ENCODE measurements at regions not wholly inside any gene's neighbourhood (a gene's known extent, or its start where the extent isn't known, plus 50 kb on each side); places are given as distances from the start of the nearest gene placed in this dataset.

- Histone ChIP-seq H2AFZ (ENCODE audit: insufficient read depth, low read depth, low read length, poor library complexity, severe bottlenecking) (no peak overlapping the region), H3K9me3 (replicated peaks in 1 of 2; ENCODE audit: control insufficient read depth in 1 of 2, insufficient read depth in 1 of 2, low read length in 2 of 2) (no peaks in the 10 kb centered on the region), H4K20me1 (ENCODE audit: insufficient read depth, low read length) (no peaks in the 10 kb centered on the region), H3K4me3 (replicated peaks in 1 of 3; ENCODE audit: low read depth in 2 of 3, low read length in 3 of 3) (no peak overlapping the region), H3K9ac (ENCODE audit: insufficient read depth, low read length, poor library complexity, severe bottlenecking) (no peak overlapping the region), H3K27ac (ENCODE audit: low read depth in 1 of 2, low read length in 2 of 2) (no peak overlapping the region), H3K27me3 (ENCODE audit: control insufficient read depth in 2 of 2, insufficient read depth in 2 of 2, low read length in 2 of 2) (no peaks in the 10 kb centered on the region), H3K36me3 (replicated peaks in 1 of 2; ENCODE audit: control insufficient read depth in 1 of 2, insufficient read depth in 2 of 2, low read length in 2 of 2) (no peaks in the 10 kb centered on the region), H3K4me2 (replicated peaks; ENCODE audit: extremely low read depth, low read length, poor library complexity, severe bottlenecking) (no peak overlapping the region), H3K79me2 (ENCODE audit: insufficient read depth, low read length) (no peaks in the 10 kb centered on the region), H3K4me1 (ENCODE audit: control insufficient read depth in 1 of 2, insufficient read depth in 2 of 2, low read length in 2 of 2) (no peaks in the 10 kb centered on the region)
- Mint-ChIP-seq H3K27me3 (ENCODE audit: low read depth in 3 of 3) (peaks cover 0 to 3% (median 1%) of the 10 kb centered on the region in 3 donors), H3K4me3 (no peak overlapping the region), H3K27ac (no peak overlapping the region), H3K36me3 (no peaks in the 10 kb centered on the region), H3K9me3 (no peaks in the 10 kb centered on the region), H3K4me1 (no peaks in the 10 kb centered on the region)
- no peak for DNase-seq
- TF ChIP-seq, protein P1, sequence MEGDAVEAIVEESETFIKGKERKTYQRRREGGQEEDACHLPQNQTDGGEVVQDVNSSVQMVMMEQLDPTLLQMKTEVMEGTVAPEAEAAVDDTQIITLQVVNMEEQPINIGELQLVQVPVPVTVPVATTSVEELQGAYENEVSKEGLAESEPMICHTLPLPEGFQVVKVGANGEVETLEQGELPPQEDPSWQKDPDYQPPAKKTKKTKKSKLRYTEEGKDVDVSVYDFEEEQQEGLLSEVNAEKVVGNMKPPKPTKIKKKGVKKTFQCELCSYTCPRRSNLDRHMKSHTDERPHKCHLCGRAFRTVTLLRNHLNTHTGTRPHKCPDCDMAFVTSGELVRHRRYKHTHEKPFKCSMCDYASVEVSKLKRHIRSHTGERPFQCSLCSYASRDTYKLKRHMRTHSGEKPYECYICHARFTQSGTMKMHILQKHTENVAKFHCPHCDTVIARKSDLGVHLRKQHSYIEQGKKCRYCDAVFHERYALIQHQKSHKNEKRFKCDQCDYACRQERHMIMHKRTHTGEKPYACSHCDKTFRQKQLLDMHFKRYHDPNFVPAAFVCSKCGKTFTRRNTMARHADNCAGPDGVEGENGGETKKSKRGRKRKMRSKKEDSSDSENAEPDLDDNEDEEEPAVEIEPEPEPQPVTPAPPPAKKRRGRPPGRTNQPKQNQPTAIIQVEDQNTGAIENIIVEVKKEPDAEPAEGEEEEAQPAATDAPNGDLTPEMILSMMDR (IDR thresholded peaks at IDR 0.05), result no peak
- 88% methylated on average over 1 of the region's 2 CpGs for WGBS (ENCODE audit: insufficient coverage)
- intact Hi-C loops (cut with micrococcal nuclease), result no loop called here
Observed at GRCh38 chr9:74379718-74380117, 117.4 kb upstream of the RORB start.

DNA sequence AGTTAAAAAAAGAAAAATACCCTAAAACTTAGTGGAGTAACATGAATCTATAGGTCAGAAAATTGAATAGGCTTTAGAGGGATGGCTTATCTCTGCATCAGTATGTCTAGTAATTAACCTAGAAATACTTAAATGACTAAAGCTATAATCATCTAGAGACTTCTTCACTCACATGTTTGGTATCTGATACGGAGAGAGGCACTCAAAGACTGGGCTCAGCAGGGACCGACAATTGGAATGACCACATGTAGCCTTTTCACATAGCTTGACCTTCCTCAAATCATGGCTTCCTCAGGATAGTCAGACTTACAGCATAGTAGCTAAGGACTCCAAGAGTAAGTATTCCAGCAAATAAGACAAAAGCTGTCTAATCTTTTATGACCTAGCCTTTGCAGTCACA lies 105.3 kb upstream of the RORB start:
- H3K4me1 Mint-ChIP-seq, result no peaks in the 10 kb centered on the region
- Histone ChIP-seq H2AFZ (ENCODE audit: insufficient read depth, low read depth, low read length, poor library complexity, severe bottlenecking) (no peak overlapping the region), H3K27me3 (ENCODE audit: control insufficient read depth in 2 of 2, insufficient read depth in 2 of 2, low read length in 2 of 2) (no peaks in the 10 kb centered on the region), H3K36me3 (replicated peaks in 1 of 2; ENCODE audit: control insufficient read depth in 1 of 2, insufficient read depth in 2 of 2, low read length in 2 of 2) (no peaks in the 10 kb centered on the region), H3K4me1 (ENCODE audit: control insufficient read depth in 1 of 2, insufficient read depth in 2 of 2, low read length in 2 of 2) (no peaks in the 10 kb centered on the region), H3K9me3 (replicated peaks in 1 of 2; ENCODE audit: control insufficient read depth in 1 of 2, insufficient read depth in 1 of 2, low read length in 2 of 2) (no peaks in the 10 kb centered on the region), H3K27ac (ENCODE audit: low read depth in 1 of 2, low read length in 2 of 2) (no peak overlapping the region), H3K4me3 (replicated peaks in 1 of 3; ENCODE audit: low read depth in 2 of 3, low read length in 3 of 3) (no peak overlapping the region), H3K4me2 (replicated peaks; ENCODE audit: extremely low read depth, low read length, poor library complexity, severe bottlenecking) (no peak overlapping the region), H4K20me1 (ENCODE audit: insufficient read depth, low read length) (no peaks in the 10 kb centered on the region), H3K9ac (ENCODE audit: insufficient read depth, low read length, poor library complexity, severe bottlenecking) (no peak overlapping the region), H3K79me2 (ENCODE audit: insufficient read depth, low read length) (no peaks in the 10 kb centered on the region)
- TF ChIP-seq, protein P1 (IDR thresholded peaks at IDR 0.05), result no peak
- no peak for DNase-seq
- no peaks in the 10 kb centered on the region for H3K36me3 Mint-ChIP-seq
- 100% methylated on average over 1 of the region's 2 CpGs for WGBS (ENCODE audit: insufficient coverage)
- peaks cover 0 to 2% (median 0%) of the 10 kb centered on the region in 7 donors for H3K9me3 Mint-ChIP-seq
- intact Hi-C loops (cut with micrococcal nuclease), result no loop called here
- no peak overlapping the region for H3K27ac Mint-ChIP-seq
- H3K27me3 Mint-ChIP-seq (ENCODE audit: low read depth in 3 of 3), result peaks cover 0 to 6% (median 3%) of the 10 kb centered on the region in 3 donors
- no peak overlapping the region for H3K4me3 Mint-ChIP-seq

Data from CD14-positive monocyte (primary cell).